ENCODE measurements at regions not wholly inside any gene's neighbourhood (a gene's known extent, or its start where the extent isn't known, plus 50 kb on each side); places are given as distances from the start of the nearest gene placed in this dataset.

DNA sequence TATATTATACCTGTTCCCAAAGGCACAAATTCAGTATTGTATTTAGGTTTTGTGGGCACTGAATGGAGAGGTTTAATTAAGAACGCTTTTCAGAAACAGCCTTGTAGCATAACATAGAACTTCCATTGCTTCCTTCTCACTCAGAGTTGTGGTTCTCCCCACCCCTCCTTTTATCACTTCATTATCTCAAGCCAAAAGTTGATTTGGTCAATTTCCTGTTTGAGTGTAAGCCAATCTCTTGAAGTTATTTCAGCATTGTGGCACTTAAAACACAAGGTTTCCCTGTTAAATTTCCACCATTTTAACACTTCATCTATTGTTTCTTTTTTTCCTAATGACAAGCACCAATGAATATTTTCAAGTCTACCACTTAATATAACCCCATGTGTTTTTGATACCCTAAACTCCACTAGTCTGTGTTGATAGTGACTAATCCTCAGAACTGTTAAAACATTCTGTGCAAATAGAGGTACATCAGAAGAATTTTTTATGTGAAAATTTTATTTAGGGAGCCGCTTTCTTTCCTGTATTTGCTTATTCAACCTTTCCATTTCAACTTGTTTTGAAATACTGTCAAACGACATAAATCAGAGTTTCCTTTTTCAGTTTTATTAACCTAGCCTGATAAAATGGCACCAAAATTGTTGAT is 340.1 kb downstream of the BCAT1 start:
- Histone ChIP-seq H3K9me3 (ENCODE audit: low read depth) (no peaks in the 10 kb centered on the region), H4K20me1 (ENCODE audit: insufficient read depth, poor library complexity, severe bottlenecking) (no peaks in the 10 kb centered on the region), H3K27me3 (no peaks in the 10 kb centered on the region), H2AFZ (no peak overlapping the region), H3K4me1 (ENCODE audit: insufficient read depth) (no peaks in the 10 kb centered on the region), H3K9me2 (replicated peaks; ENCODE audit: insufficient read depth) (no peaks in the 10 kb centered on the region), H3K79me2 (no peaks in the 10 kb centered on the region), H3K4me2 (no peak overlapping the region), H3K36me3 (replicated peaks; ENCODE audit: insufficient read depth, low read depth) (no peaks in the 10 kb centered on the region), H3K4me3 (no peak overlapping the region), H3K27ac (no peak overlapping the region)
- no peak for TF ChIP-seq EZH2phosphoT487 (IDR thresholded peaks at IDR 0.05; ENCODE audit: low read depth, severe bottlenecking, unreplicated experiment)
- TF ChIP-seq, protein P1, sequence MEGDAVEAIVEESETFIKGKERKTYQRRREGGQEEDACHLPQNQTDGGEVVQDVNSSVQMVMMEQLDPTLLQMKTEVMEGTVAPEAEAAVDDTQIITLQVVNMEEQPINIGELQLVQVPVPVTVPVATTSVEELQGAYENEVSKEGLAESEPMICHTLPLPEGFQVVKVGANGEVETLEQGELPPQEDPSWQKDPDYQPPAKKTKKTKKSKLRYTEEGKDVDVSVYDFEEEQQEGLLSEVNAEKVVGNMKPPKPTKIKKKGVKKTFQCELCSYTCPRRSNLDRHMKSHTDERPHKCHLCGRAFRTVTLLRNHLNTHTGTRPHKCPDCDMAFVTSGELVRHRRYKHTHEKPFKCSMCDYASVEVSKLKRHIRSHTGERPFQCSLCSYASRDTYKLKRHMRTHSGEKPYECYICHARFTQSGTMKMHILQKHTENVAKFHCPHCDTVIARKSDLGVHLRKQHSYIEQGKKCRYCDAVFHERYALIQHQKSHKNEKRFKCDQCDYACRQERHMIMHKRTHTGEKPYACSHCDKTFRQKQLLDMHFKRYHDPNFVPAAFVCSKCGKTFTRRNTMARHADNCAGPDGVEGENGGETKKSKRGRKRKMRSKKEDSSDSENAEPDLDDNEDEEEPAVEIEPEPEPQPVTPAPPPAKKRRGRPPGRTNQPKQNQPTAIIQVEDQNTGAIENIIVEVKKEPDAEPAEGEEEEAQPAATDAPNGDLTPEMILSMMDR (IDR thresholded peaks at IDR 0.05; ENCODE audit: poor library complexity): no peak
- TF ChIP-seq EZH2 (IDR thresholded peaks at IDR 0.05; ENCODE audit: borderline replicate concordance): no peak
- WGBS (ENCODE audit: low lambda C conversion rate, missing lambda C conversion rate): 72% methylated on average over 3 of the region's 3 CpGs
- DNase-seq (ENCODE audit: low spot score): no peak

DNA sequence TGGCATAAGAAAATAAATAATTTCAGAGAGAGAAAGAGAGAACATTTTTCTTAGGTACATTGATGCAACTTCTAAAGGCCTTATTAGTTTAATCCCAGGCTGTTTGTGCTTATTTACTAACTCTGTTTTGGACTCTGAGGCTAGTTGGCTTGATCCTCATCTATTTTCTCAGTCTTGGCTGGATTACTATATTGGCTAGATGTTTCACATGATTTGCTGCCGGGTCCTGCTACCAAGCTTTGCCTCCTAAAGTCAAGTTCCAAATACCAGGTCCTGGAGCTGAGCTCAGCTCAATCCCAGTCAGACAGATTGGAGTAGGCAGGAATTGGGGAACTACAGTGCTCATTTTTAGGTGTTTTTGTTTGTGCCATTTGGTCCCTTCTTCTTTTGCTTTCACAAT is 340.8 kb downstream of the BCAT1 start:
- TF ChIP-seq EZH2phosphoT487 (IDR thresholded peaks at IDR 0.05; ENCODE audit: low read depth, severe bottlenecking, unreplicated experiment) (no peak), EZH2 (IDR thresholded peaks at IDR 0.05; ENCODE audit: borderline replicate concordance) (no peak)
- TF ChIP-seq, protein P1 (IDR thresholded peaks at IDR 0.05; ENCODE audit: poor library complexity): no peak
- H3K4me2 ChIP-seq: no peak overlapping the region
- H3K79me2 ChIP-seq: no peaks in the 10 kb centered on the region
- H3K9me2 ChIP-seq (replicated peaks; ENCODE audit: insufficient read depth): no peaks in the 10 kb centered on the region
- no peaks in the 10 kb centered on the region for H3K4me1 ChIP-seq (ENCODE audit: insufficient read depth)
- H4K20me1 ChIP-seq (ENCODE audit: insufficient read depth, poor library complexity, severe bottlenecking): no peaks in the 10 kb centered on the region
- H3K27ac ChIP-seq: no peak overlapping the region
- no peaks in the 10 kb centered on the region for H3K9me3 ChIP-seq (ENCODE audit: low read depth)
- no peaks in the 10 kb centered on the region for H3K27me3 ChIP-seq
- 26% methylated on average over 1 of the region's 1 CpG for WGBS (ENCODE audit: low lambda C conversion rate, missing lambda C conversion rate)
- H2AFZ ChIP-seq: no peak overlapping the region
- no peak overlapping the region for H3K4me3 ChIP-seq
- no peak for DNase-seq (ENCODE audit: low spot score)
- no peaks in the 10 kb centered on the region for H3K36me3 ChIP-seq (replicated peaks; ENCODE audit: insufficient read depth, low read depth)

DNA sequence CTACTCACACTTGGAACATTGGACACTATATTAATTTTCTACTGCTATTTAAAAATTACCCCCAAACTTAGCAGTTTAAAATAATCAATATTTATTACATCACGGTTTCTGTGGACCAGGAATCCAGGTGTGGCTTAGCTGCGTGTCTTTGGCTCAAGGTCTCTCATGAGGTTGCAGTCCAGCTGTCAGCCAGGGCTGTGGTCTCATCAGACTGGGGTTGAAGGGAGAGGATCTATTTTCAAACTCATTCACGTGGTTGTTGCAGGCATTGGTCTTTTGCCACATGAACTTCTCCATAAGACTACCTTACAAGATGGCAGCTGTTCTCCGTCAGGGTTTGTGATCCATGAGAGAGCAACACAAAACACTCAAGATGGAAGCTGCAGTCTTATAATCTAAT is 343.0 kb downstream of the BCAT1 start:
- TF ChIP-seq EZH2phosphoT487 (IDR thresholded peaks at IDR 0.05; ENCODE audit: low read depth, severe bottlenecking, unreplicated experiment): no peak
- TF ChIP-seq EZH2 (IDR thresholded peaks at IDR 0.05; ENCODE audit: borderline replicate concordance): no peak
- TF ChIP-seq, protein P1 (IDR thresholded peaks at IDR 0.05; ENCODE audit: poor library complexity): no peak
- 90% methylated on average over 4 of the region's 4 CpGs for WGBS (ENCODE audit: low lambda C conversion rate, missing lambda C conversion rate)

More for the DNA sequence above, 343.0 kb downstream of the BCAT1 start:
- H3K27me3 ChIP-seq: no peaks in the 10 kb centered on the region
- H3K36me3 ChIP-seq (replicated peaks; ENCODE audit: insufficient read depth, low read depth): no peaks in the 10 kb centered on the region
- no peaks in the 10 kb centered on the region for H3K79me2 ChIP-seq
- H3K4me1 ChIP-seq (ENCODE audit: insufficient read depth): no peaks in the 10 kb centered on the region
- DNase-seq (ENCODE audit: low spot score): no peak
- H3K9me3 ChIP-seq (ENCODE audit: low read depth): no peaks in the 10 kb centered on the region
- no peak overlapping the region for H3K27ac ChIP-seq
- H3K4me3 ChIP-seq: no peak overlapping the region
- H4K20me1 ChIP-seq (ENCODE audit: insufficient read depth, poor library complexity, severe bottlenecking): no peaks in the 10 kb centered on the region
- H3K4me2 ChIP-seq: no peak overlapping the region
- no peak overlapping the region for H2AFZ ChIP-seq
- H3K9me2 ChIP-seq (replicated peaks; ENCODE audit: insufficient read depth): no peaks in the 10 kb centered on the region
